ENCODE measurements at regions not wholly inside any gene's neighbourhood (a gene's known extent, or its start where the extent isn't known, plus 50 kb on each side); places are given as distances from the start of the nearest gene placed in this dataset.

DNA sequence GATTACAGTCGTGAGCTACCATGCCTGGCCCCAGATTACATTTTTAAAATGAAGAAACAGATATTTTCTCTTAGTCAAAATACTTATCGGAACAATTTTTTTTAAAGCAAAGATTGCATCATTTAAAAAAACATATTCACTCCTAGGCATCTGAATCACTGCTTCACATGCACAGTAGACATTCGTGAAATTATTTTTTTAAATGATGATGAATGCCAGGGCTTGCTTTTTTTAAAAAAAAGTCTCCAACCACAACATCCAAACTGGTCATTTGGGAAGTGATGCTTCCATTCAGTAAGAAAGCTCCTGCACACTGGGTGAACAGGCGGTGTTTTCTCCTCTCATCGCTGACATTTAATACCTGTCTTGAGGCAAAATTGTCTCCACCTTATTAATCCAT, 223.0 kb upstream of the DMRT1 start (continued):
- TF ChIP-seq, protein P1, sequence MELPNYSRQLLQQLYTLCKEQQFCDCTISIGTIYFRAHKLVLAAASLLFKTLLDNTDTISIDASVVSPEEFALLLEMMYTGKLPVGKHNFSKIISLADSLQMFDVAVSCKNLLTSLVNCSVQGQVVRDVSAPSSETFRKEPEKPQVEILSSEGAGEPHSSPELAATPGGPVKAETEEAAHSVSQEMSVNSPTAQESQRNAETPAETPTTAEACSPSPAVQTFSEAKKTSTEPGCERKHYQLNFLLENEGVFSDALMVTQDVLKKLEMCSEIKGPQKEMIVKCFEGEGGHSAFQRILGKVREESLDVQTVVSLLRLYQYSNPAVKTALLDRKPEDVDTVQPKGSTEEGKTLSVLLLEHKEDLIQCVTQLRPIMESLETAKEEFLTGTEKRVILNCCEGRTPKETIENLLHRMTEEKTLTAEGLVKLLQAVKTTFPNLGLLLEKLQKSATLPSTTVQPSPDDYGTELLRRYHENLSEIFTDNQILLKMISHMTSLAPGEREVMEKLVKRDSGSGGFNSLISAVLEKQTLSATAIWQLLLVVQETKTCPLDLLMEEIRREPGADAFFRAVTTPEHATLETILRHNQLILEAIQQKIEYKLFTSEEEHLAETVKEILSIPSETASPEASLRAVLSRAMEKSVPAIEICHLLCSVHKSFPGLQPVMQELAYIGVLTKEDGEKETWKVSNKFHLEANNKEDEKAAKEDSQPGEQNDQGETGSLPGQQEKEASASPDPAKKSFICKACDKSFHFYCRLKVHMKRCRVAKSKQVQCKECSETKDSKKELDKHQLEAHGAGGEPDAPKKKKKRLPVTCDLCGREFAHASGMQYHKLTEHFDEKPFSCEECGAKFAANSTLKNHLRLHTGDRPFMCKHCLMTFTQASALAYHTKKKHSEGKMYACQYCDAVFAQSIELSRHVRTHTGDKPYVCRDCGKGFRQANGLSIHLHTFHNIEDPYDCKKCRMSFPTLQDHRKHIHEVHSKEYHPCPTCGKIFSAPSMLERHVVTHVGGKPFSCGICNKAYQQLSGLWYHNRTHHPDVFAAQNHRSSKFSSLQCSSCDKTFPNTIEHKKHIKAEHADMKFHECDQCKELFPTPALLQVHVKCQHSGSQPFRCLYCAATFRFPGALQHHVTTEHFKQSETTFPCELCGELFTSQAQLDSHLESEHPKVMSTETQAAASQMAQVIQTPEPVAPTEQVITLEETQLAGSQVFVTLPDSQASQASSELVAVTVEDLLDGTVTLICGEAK (IDR thresholded peaks at IDR 0.05; ENCODE audit: borderline replicate concordance): no peak
- TF ChIP-seq JUNB (IDR thresholded peaks at IDR 0.05) (no peak), CHD1 (IDR thresholded peaks at IDR 0.05; ENCODE audit: low read depth, low read length) (no peak), ZSCAN29 (IDR thresholded peaks at IDR 0.05) (no peak), CBX3 (IDR thresholded peaks at IDR 0.05; ENCODE audit: borderline replicate concordance, low read depth) (no peak), CHD2 (IDR thresholded peaks at IDR 0.05; ENCODE audit: borderline replicate concordance, low read depth, low read length) (no peak), TAF1 (IDR thresholded peaks at IDR 0.05; ENCODE audit: borderline replicate concordance, low read depth, low read length) (no peak), ZNF622 (IDR thresholded peaks at IDR 0.05) (no peak), POLR2AphosphoS2 (IDR thresholded peaks at IDR 0.05; ENCODE audit: low read depth, low read length) (no peak), IRF4 (IDR thresholded peaks at IDR 0.05; ENCODE audit: low read depth, low read length) (no peak), ATF7 (IDR thresholded peaks at IDR 0.05; ENCODE audit: low read depth) (no peak), ZNF274 (IDR thresholded peaks at IDR 0.05; ENCODE audit: insufficient read depth, insufficient read length) (no peak)
- TF ChIP-seq, protein P2, sequence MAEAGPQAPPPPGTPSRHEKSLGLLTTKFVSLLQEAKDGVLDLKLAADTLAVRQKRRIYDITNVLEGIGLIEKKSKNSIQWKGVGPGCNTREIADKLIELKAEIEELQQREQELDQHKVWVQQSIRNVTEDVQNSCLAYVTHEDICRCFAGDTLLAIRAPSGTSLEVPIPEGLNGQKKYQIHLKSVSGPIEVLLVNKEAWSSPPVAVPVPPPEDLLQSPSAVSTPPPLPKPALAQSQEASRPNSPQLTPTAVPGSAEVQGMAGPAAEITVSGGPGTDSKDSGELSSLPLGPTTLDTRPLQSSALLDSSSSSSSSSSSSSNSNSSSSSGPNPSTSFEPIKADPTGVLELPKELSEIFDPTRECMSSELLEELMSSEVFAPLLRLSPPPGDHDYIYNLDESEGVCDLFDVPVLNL (IDR thresholded peaks at IDR 0.05; ENCODE audit: low read depth, low read length): no peak

Measured in GM12878 (cell line).